Activated CD8-positive, alpha-beta memory T cell treated with anti-CD3 and anti-CD28 coated beads, Interleukin-2, amount 10 ng/mL, durations not matched to agents 7 days and 5 days (primary cell): ENCODE measurements at regions not wholly inside any gene's neighbourhood (a gene's known extent, or its start where the extent isn't known, plus 50 kb on each side); places are given as distances from the start of the nearest gene placed in this dataset.
"Not testable (repeated sequence)": the region's sequence is repeated elsewhere in the genome, so short reads cannot be mapped to it uniquely, and the experiment has no call there.

Experiments used
- ATAC-seq: fragments of 150-1000 bp; cut with Tn5 transposase; one replicate; pipeline ENCODE4 v1.10.0; 2021; ENCODE audit warnings: moderate library complexity
- CTCF ChIA-PET: fragments of 350-600 bp; sonication (Branson Sonifier 250); formaldehyde crosslinking; loops from one replicate; lab custom pipeline; 2021; ENCODE audit warnings: antibody characterized with exemption; lab: Charles Lee
- DNase-seq: peaks from one replicate; pipeline ENCODE4 v3.0.0-alpha.2; 2020
- H3K27ac Mint-ChIP-seq: one replicate; pipeline ENCODE4 v1.8.0; 2021; ENCODE audit warnings: mild to moderate bottlenecking, mixed read lengths
- H3K27me3 Mint-ChIP-seq: one replicate; pipeline ENCODE4 v1.8.0; 2021; ENCODE audit warnings: mixed read lengths
- H3K36me3 Mint-ChIP-seq: one replicate; pipeline ENCODE4 v1.8.0; 2021; ENCODE audit warnings: mild to moderate bottlenecking, mixed read lengths
- H3K4me1 Mint-ChIP-seq: one replicate; pipeline ENCODE4 v1.8.0; 2021; ENCODE audit warnings: mixed read lengths
- H3K4me3 Mint-ChIP-seq: one replicate; pipeline ENCODE4 v1.8.0; 2021; ENCODE audit warnings: mild to moderate bottlenecking, moderate library complexity, mixed read lengths
- H3K9me3 Mint-ChIP-seq: one replicate; pipeline ENCODE4 v1.8.0; 2022; ENCODE audit warnings: low read depth, mixed read lengths

GRCh38 chr9:85192750-85193149 lies 523.2 kb downstream of the NTRK2 start:
- ATAC-seq (no peak), DNase-seq (no peak)
- no peaks in the 10 kb centered on the region for H3K27me3 Mint-ChIP-seq
- H3K36me3 Mint-ChIP-seq: no peaks in the 10 kb centered on the region
- no peaks in the 10 kb centered on the region for H3K4me1 Mint-ChIP-seq
- no peak overlapping the region for H3K4me3 Mint-ChIP-seq
- CTCF ChIA-PET: no interaction called here
- H3K9me3 Mint-ChIP-seq: peaks cover 4% of the 10 kb centered on the region
- no peak overlapping the region for H3K27ac Mint-ChIP-seq

GRCh38 chr9:85186218-85186585 lies 516.7 kb downstream of the NTRK2 start:
- CTCF ChIA-PET: no interaction called here
- no peak for ATAC-seq

GRCh38 chr9:85185486-85186217 lies 516.1 kb downstream of the NTRK2 start:
- no peak overlapping the region for H3K4me3 Mint-ChIP-seq
- no peaks in the 10 kb centered on the region for H3K9me3 Mint-ChIP-seq
- H3K36me3 Mint-ChIP-seq: no peaks in the 10 kb centered on the region
- CTCF ChIA-PET: no interaction called here
- H3K27ac Mint-ChIP-seq: no peak overlapping the region
- H3K27me3 Mint-ChIP-seq: no peaks in the 10 kb centered on the region
- ATAC-seq (no peak), DNase-seq (no peak)
- peaks cover 3% of the 10 kb centered on the region for H3K4me1 Mint-ChIP-seq

More at GRCh38 chr9:85186218-85186585, 516.7 kb downstream of the NTRK2 start:
- peaks cover 3% of the 10 kb centered on the region for H3K4me1 Mint-ChIP-seq
- no peaks in the 10 kb centered on the region for H3K27me3 Mint-ChIP-seq
- no peaks in the 10 kb centered on the region for H3K36me3 Mint-ChIP-seq
- no peak for DNase-seq
- no peak overlapping the region for H3K4me3 Mint-ChIP-seq
- H3K9me3 Mint-ChIP-seq: no peaks in the 10 kb centered on the region
- no peak overlapping the region for H3K27ac Mint-ChIP-seq

GRCh38 chr9:85182383-85182782 lies 512.9 kb downstream of the NTRK2 start:
- Mint-ChIP-seq H3K27me3 (no peaks in the 10 kb centered on the region), H3K4me3 (no peak overlapping the region), H3K4me1 (peaks cover 3% of the 10 kb centered on the region), H3K36me3 (no peaks in the 10 kb centered on the region), H3K27ac (no peak overlapping the region), H3K9me3 (no peaks in the 10 kb centered on the region)
- CTCF ChIA-PET: no interaction called here
- ATAC-seq: no peak
- no peak for DNase-seq

- H3K27me3 Mint-ChIP-seq: no peaks in the 10 kb centered on the region
- H3K36me3 Mint-ChIP-seq: no peaks in the 10 kb centered on the region
- ATAC-seq (no peak), DNase-seq (no peak)
- no peaks in the 10 kb centered on the region for H3K9me3 Mint-ChIP-seq
- CTCF ChIA-PET: no interaction called here
- no peak overlapping the region for H3K27ac Mint-ChIP-seq
- H3K4me1 Mint-ChIP-seq: peaks cover 3% of the 10 kb centered on the region
- H3K4me3 Mint-ChIP-seq: no peak overlapping the region
Measured at GRCh38 chr9:85178474-85178873, 508.9 kb downstream of the NTRK2 start.

GRCh38 chr9:85173967-85174366 lies 504.4 kb downstream of the NTRK2 start:
- Mint-ChIP-seq H3K36me3 (no peaks in the 10 kb centered on the region), H3K4me1 (no peaks in the 10 kb centered on the region), H3K27me3 (no peaks in the 10 kb centered on the region), H3K4me3 (no peak overlapping the region), H3K27ac (no peak overlapping the region), H3K9me3 (no peaks in the 10 kb centered on the region)
- ATAC-seq (no peak), DNase-seq (no peak)
- CTCF ChIA-PET: no interaction called here

GRCh38 chr9:85172001-85172978 lies 502.8 kb downstream of the NTRK2 start:
- H3K4me1 Mint-ChIP-seq: no peaks in the 10 kb centered on the region
- ATAC-seq (no peak), DNase-seq (no peak)
- H3K4me3 Mint-ChIP-seq: no peak overlapping the region
- H3K27me3 Mint-ChIP-seq: no peaks in the 10 kb centered on the region
- H3K36me3 Mint-ChIP-seq: no peaks in the 10 kb centered on the region
- CTCF ChIA-PET: no interaction called here
- H3K9me3 Mint-ChIP-seq: no peaks in the 10 kb centered on the region
- H3K27ac Mint-ChIP-seq: no peak overlapping the region

- H3K36me3 Mint-ChIP-seq: no peaks in the 10 kb centered on the region
- no peak overlapping the region for H3K27ac Mint-ChIP-seq
- ATAC-seq (no peak), DNase-seq (no peak)
- CTCF ChIA-PET: no interaction called here
- no peaks in the 10 kb centered on the region for H3K9me3 Mint-ChIP-seq
- H3K27me3 Mint-ChIP-seq: no peaks in the 10 kb centered on the region
- H3K4me3 Mint-ChIP-seq: no peak overlapping the region
- no peaks in the 10 kb centered on the region for H3K4me1 Mint-ChIP-seq
Measured at GRCh38 chr9:85171163-85171562, 501.6 kb downstream of the NTRK2 start.

- no peaks in the 10 kb centered on the region for H3K9me3 Mint-ChIP-seq
- ATAC-seq (no peak), DNase-seq (no peak)
- no peaks in the 10 kb centered on the region for H3K4me1 Mint-ChIP-seq
- H3K4me3 Mint-ChIP-seq: no peak overlapping the region
- CTCF ChIA-PET: no interaction called here
- no peaks in the 10 kb centered on the region for H3K36me3 Mint-ChIP-seq
- H3K27ac Mint-ChIP-seq: no peak overlapping the region
- no peaks in the 10 kb centered on the region for H3K27me3 Mint-ChIP-seq
Measured at GRCh38 chr9:85168412-85168811, 498.9 kb downstream of the NTRK2 start.

- Mint-ChIP-seq H3K4me3 (no peak overlapping the region), H3K27ac (no peak overlapping the region), H3K9me3 (no peaks in the 10 kb centered on the region), H3K36me3 (no peaks in the 10 kb centered on the region), H3K27me3 (no peaks in the 10 kb centered on the region), H3K4me1 (no peaks in the 10 kb centered on the region)
- CTCF ChIA-PET: no interaction called here
- DNase-seq: no peak
- ATAC-seq: no peak
Measured at GRCh38 chr9:85167146-85167545, 497.6 kb downstream of the NTRK2 start.

GRCh38 chr9:85163825-85164224 lies 494.3 kb downstream of the NTRK2 start:
- no peaks in the 10 kb centered on the region for H3K9me3 Mint-ChIP-seq
- DNase-seq (no peak), ATAC-seq (no peak)
- no peak overlapping the region for H3K4me3 Mint-ChIP-seq
- no peak overlapping the region for H3K27ac Mint-ChIP-seq
- CTCF ChIA-PET: no interaction called here
- H3K36me3 Mint-ChIP-seq: no peaks in the 10 kb centered on the region
- no peaks in the 10 kb centered on the region for H3K4me1 Mint-ChIP-seq
- H3K27me3 Mint-ChIP-seq: no peaks in the 10 kb centered on the region

- H3K27me3 Mint-ChIP-seq: no peaks in the 10 kb centered on the region
- CTCF ChIA-PET: no interaction called here
- H3K4me3 Mint-ChIP-seq: no peak overlapping the region
- no peak for ATAC-seq
- no peak overlapping the region for H3K27ac Mint-ChIP-seq
- H3K4me1 Mint-ChIP-seq: no peaks in the 10 kb centered on the region
- H3K9me3 Mint-ChIP-seq: no peaks in the 10 kb centered on the region
- H3K36me3 Mint-ChIP-seq: no peaks in the 10 kb centered on the region
- no peak for DNase-seq
Measured at GRCh38 chr9:85163415-85163814, 493.9 kb downstream of the NTRK2 start.

- Mint-ChIP-seq H3K36me3 (no peaks in the 10 kb centered on the region), H3K9me3 (no peaks in the 10 kb centered on the region), H3K27me3 (no peaks in the 10 kb centered on the region), H3K4me3 (no peak overlapping the region), H3K27ac (no peak overlapping the region), H3K4me1 (no peaks in the 10 kb centered on the region)
- no peak for DNase-seq
- no peak for ATAC-seq
- CTCF ChIA-PET: no interaction called here
Measured at GRCh38 chr9:85162822-85163221, 493.3 kb downstream of the NTRK2 start.

GRCh38 chr9:85160944-85161343 lies 491.4 kb downstream of the NTRK2 start:
- H3K9me3 Mint-ChIP-seq, H3K27me3 Mint-ChIP-seq, DNase-seq, H3K4me3 Mint-ChIP-seq, CTCF ChIA-PET, H3K4me1 Mint-ChIP-seq, H3K27ac Mint-ChIP-seq, H3K36me3 Mint-ChIP-seq, ATAC-seq: not testable (repeated sequence)
